Neuronal stem cell (in vitro differentiated cells): ENCODE measurements at regions not wholly inside any gene's neighbourhood (a gene's known extent, or its start where the extent isn't known, plus 50 kb on each side); places are given as distances from the start of the nearest gene placed in this dataset.

Experiments
- DNase-seq: peaks from one replicate; pipeline ENCODE4 v3.0.0-alpha.2; 2013; ENCODE audit warnings: low spot score
- H2AFZ ChIP-seq: one replicate; pipeline ENCODE4 v1.6.1; 2013; ENCODE audit warnings: mild to moderate bottlenecking, low read length, inconsistent platforms
- H2AK5ac ChIP-seq: 2 replicates; pipeline ENCODE4 v1.6.1; 2013; ENCODE audit warnings: low read depth, mild to moderate bottlenecking, inconsistent platforms, low read length, moderate library complexity, mixed read lengths
- H2BK120ac ChIP-seq: 2 replicates; pipeline ENCODE4 v1.6.1; 2013; ENCODE audit warnings: low read depth, mild to moderate bottlenecking, inconsistent platforms, low read length, moderate library complexity, mixed read lengths
- H2BK12ac ChIP-seq: one replicate; pipeline ENCODE4 v1.6.1; 2013; ENCODE audit warnings: low read length, inconsistent platforms
- H2BK15ac ChIP-seq: 2 replicates; pipeline ENCODE4 v1.6.1; 2013; ENCODE audit warnings: mild to moderate bottlenecking, low read length, inconsistent platforms, mixed read lengths
- H2BK5ac ChIP-seq: one replicate; pipeline ENCODE4 v1.6.1; 2013; ENCODE audit warnings: inconsistent platforms, mild to moderate bottlenecking, low read length, moderate library complexity
- H3K14ac ChIP-seq: one replicate; pipeline ENCODE4 v1.6.1; 2013; ENCODE audit warnings: low read length, inconsistent platforms
- H3K18ac ChIP-seq: 2 replicates; pipeline ENCODE4 v1.6.1; 2013; ENCODE audit warnings: low read length, inconsistent platforms
- H3K23ac ChIP-seq: 2 replicates; pipeline ENCODE4 v1.6.1; 2013; ENCODE audit warnings: low read depth, mild to moderate bottlenecking, mixed read lengths, low read length, inconsistent platforms; ENCODE audit not compliant: poor library complexity
- H3K27ac ChIP-seq: replicated peaks from 3 replicates; pipeline ENCODE4 v1.5.1; 2013; ENCODE audit warnings: low read length, inconsistent platforms
- H3K27me3 ChIP-seq, 3 experiments: 2 replicates each; pipeline ENCODE4 v1.6.1; 2013; ENCODE audit warnings: low read length in 3 of 3, mild to moderate bottlenecking in 2 of 3, inconsistent platforms in 1 of 3, low read depth in 1 of 3, mixed read lengths in 1 of 3, moderate library complexity in 1 of 3; ENCODE audit not compliant: control insufficient read depth in 3 of 3, insufficient read depth in 3 of 3
- H3K36me3 ChIP-seq, 2 donors: replicated peaks in 1 of 2; 2 replicates each; pipeline ENCODE4 v1.6.1; 2013; ENCODE audit warnings: low read length in 2 of 2; ENCODE audit not compliant: control insufficient read depth in 2 of 2, insufficient read depth in 2 of 2
- H3K4ac ChIP-seq: 2 replicates; pipeline ENCODE4 v1.6.1; 2013; ENCODE audit warnings: inconsistent platforms, mild to moderate bottlenecking, low read length, moderate library complexity
- H3K4me1 ChIP-seq, 2 donors: 1 replicate in 1 of 2; 2 replicates in 1 of 2; pipeline ENCODE4 v1.6.1; 2013; ENCODE audit warnings: low read length in 2 of 2, low read depth in 1 of 2; ENCODE audit not compliant: control insufficient read depth in 2 of 2, insufficient read depth in 1 of 2
- H3K4me2 ChIP-seq: one replicate; pipeline ENCODE4 v1.6.1; 2013; ENCODE audit warnings: mild to moderate bottlenecking, low read length, inconsistent platforms; ENCODE audit not compliant: insufficient read depth, poor library complexity, severe bottlenecking
- H3K4me3 ChIP-seq, 2 donors: 2 replicates each; pipeline ENCODE4 v1.5.1; 2013; ENCODE audit warnings: low read length in 2 of 2, mild to moderate bottlenecking in 2 of 2, inconsistent platforms in 1 of 2, moderate library complexity in 1 of 2
- H3K79me1 ChIP-seq: one replicate; pipeline ENCODE4 v1.6.1; 2013; ENCODE audit warnings: low read depth, mild to moderate bottlenecking, inconsistent platforms, low read length, moderate library complexity
- H3K9ac ChIP-seq: one replicate; pipeline ENCODE4 v1.6.1; 2013; ENCODE audit warnings: mild to moderate bottlenecking, low read depth, low read length, inconsistent platforms; ENCODE audit not compliant: poor library complexity
- H3K9me3 ChIP-seq, 2 donors: replicated peaks in 1 of 2; 2 replicates each; pipeline versions ENCODE3 to v1.6.1; 2013; ENCODE audit warnings: low read length in 2 of 2, mild to moderate bottlenecking in 2 of 2, inconsistent platforms in 1 of 2, low read depth in 1 of 2, mixed read lengths in 1 of 2, moderate library complexity in 1 of 2; ENCODE audit not compliant: control insufficient read depth in 2 of 2, insufficient read depth in 1 of 2
- H4K8ac ChIP-seq: one replicate; pipeline ENCODE4 v1.6.1; 2013; ENCODE audit warnings: low read depth, mild to moderate bottlenecking, inconsistent platforms, low read length, moderate library complexity
- H4K91ac ChIP-seq: one replicate; pipeline ENCODE4 v1.6.1; 2013; ENCODE audit warnings: low read length, low read depth, mild to moderate bottlenecking, inconsistent platforms; ENCODE audit not compliant: poor library complexity
- WGBS, 2 donors: extraction: QIAGEN DNeasy Blood & Tissue Kit; methylation state at CpG; one replicate each; pipeline ENCODE4 v1.1.7; 2013; ENCODE audit warnings: missing lambda C conversion rate in 2 of 2, mixed read lengths in 1 of 2; ENCODE audit not compliant: insufficient read length in 2 of 2, insufficient replicate concordance in 1 of 2; ENCODE audit errors: extremely low coverage in 2 of 2; 5-methylcytosine and 5-hydroxymethylcytosine counted together

DNA sequence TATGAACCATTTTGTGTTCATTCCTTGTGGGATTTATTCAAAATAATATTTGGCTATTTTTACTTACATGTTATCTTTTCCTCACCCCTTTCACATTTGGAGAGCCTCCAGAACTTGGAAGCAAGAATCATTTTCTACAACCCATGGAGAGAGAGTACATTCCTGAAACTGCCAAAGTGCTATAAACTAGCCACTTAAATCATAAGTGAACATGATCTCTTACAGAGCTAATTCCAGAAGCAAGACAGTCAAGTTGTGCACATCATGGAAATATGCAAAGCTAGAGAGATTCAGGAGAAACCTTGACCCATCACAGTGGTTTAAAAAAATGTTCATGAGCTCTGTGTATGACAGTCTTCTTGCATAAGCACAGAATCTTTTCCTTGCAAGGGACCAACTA, 883.6 kb upstream of the C9orf72 start:
- no peak overlapping the region for H2BK5ac ChIP-seq
- H4K8ac ChIP-seq: no peak overlapping the region
- no peak overlapping the region for H3K14ac ChIP-seq
- H3K18ac ChIP-seq: no peak overlapping the region
- no peaks in the 10 kb centered on the region for H3K36me3 ChIP-seq
- H2AK5ac ChIP-seq: no peak overlapping the region
- H3K9ac ChIP-seq: no peak overlapping the region
- H3K4me3 ChIP-seq: no peak overlapping the region
- no peaks in the 10 kb centered on the region for H3K4me1 ChIP-seq
- H3K23ac ChIP-seq: no peak overlapping the region
- no peaks in the 10 kb centered on the region for H3K79me1 ChIP-seq
- H3K4me2 ChIP-seq: no peak overlapping the region
- H2AFZ ChIP-seq: no peak overlapping the region
- H2BK12ac ChIP-seq: no peak overlapping the region
- no peaks in the 10 kb centered on the region for H3K27me3 ChIP-seq
- no peak overlapping the region for H4K91ac ChIP-seq
- no peak overlapping the region for H3K4ac ChIP-seq
- no peak overlapping the region for H2BK15ac ChIP-seq
- no peaks in the 10 kb centered on the region for H3K9me3 ChIP-seq
- no peak for DNase-seq
- H3K27ac ChIP-seq: no peak overlapping the region
- H2BK120ac ChIP-seq: no peak overlapping the region

DNA sequence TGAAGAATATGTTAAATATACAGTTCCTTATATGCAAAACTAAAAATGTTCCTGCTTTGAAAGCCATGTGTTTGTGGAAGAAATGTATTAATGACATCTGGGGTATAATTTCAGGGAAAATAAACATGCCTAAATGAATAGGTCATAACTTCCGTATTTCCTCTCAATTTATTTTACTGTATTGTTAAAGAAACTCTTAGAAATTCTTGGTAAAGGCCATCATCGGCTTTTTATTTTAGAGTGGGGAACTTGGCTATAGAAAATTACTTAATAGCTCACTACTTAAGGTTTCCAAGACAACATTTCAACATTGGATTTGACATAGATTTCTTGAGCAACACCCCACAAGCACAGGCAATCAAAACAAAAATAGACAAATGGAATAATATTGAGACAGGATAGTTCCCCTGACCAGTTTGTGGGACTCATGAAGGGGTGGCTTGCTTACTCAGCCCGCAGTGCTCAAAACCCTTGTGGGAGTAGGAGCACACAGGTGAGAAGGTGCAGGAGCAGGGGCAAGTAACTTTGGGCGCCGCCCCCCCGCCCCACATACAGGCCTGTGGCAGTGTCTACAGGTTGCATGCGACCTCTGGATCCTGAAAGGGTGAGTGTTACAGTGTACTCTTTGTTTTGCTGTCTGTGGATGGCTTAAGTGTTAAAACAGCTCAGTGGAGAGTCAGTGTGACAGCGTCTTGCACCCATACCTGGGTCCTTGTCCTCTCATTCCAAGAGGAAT, 891.4 kb upstream of the C9orf72 start:
- Histone ChIP-seq H3K23ac (no peak overlapping the region), H3K9ac (no peak overlapping the region), H3K4me1 (no peaks in the 10 kb centered on the region), H3K4ac (no peak overlapping the region), H3K79me1 (no peaks in the 10 kb centered on the region), H2BK15ac (no peak overlapping the region), H3K9me3 (no peaks in the 10 kb centered on the region), H2BK120ac (no peak overlapping the region), H2AK5ac (no peak overlapping the region), H4K8ac (no peak overlapping the region), H3K36me3 (no peaks in the 10 kb centered on the region), H3K18ac (no peak overlapping the region), H3K14ac (no peak overlapping the region), H3K4me2 (no peak overlapping the region), H2BK5ac (no peak overlapping the region), H2AFZ (no peak overlapping the region), H2BK12ac (no peak overlapping the region), H3K4me3 (no peak overlapping the region), H4K91ac (no peak overlapping the region), H3K27ac (no peak overlapping the region), H3K27me3 (no peaks in the 10 kb centered on the region)
- no peak for DNase-seq
- no CpG with 5 or more reads among the region's 8 CpGs for WGBS, 2 donors

GRCh38 chr9:28471261-28471660, 898.0 kb upstream of the C9orf72 start:
- Histone ChIP-seq H3K9me3 (no peaks in the 10 kb centered on the region), H3K79me1 (no peaks in the 10 kb centered on the region), H3K4ac (no peak overlapping the region), H2AFZ (peak overlapping the region; percentile 29), H2BK15ac (no peak overlapping the region), H2BK5ac (no peak overlapping the region), H2BK12ac (no peak overlapping the region), H3K36me3 (no peaks in the 10 kb centered on the region), H3K14ac (no peak overlapping the region), H3K4me1 (no peaks in the 10 kb centered on the region), H2AK5ac (no peak overlapping the region), H3K27me3 (no peaks in the 10 kb centered on the region), H3K4me3 (no peak overlapping the region), H4K91ac (no peak overlapping the region), H2BK120ac (no peak overlapping the region), H3K23ac (no peak overlapping the region), H3K9ac (no peak overlapping the region), H3K4me2 (no peak overlapping the region), H3K18ac (no peak overlapping the region), H4K8ac (no peak overlapping the region), H3K27ac (no peak overlapping the region)
- DNase-seq: no peak
- no CpG with 5 or more reads among the region's 2 CpGs for WGBS, 2 donors

GRCh38 chr9:28487561-28487960, 914.3 kb upstream of the C9orf72 start:
- H3K14ac ChIP-seq: no peak overlapping the region

More at GRCh38 chr9:28487561-28487960, 914.3 kb upstream of the C9orf72 start:
- Histone ChIP-seq H3K4me2 (no peak overlapping the region), H2AFZ (no peak overlapping the region), H3K18ac (no peak overlapping the region), H3K9ac (no peak overlapping the region), H3K4ac (no peak overlapping the region), H3K4me1 (no peaks in the 10 kb centered on the region), H3K79me1 (no peaks in the 10 kb centered on the region), H2AK5ac (no peak overlapping the region), H4K91ac (no peak overlapping the region), H2BK120ac (no peak overlapping the region), H3K27me3 (no peaks in the 10 kb centered on the region), H4K8ac (no peak overlapping the region), H2BK12ac (no peak overlapping the region), H3K4me3 (no peak overlapping the region), H2BK15ac (no peak overlapping the region), H2BK5ac (no peak overlapping the region), H3K9me3 (no peaks in the 10 kb centered on the region), H3K27ac (no peak overlapping the region), H3K36me3 (no peaks in the 10 kb centered on the region), H3K23ac (no peak overlapping the region)
- no CpG with 5 or more reads among the region's 1 CpG for WGBS, 2 donors
- DNase-seq: no peak
